SU-DHL-6 (cell line): ENCODE measurements at regions not wholly inside any gene's neighbourhood (a gene's known extent, or its start where the extent isn't known, plus 50 kb on each side); places are given as distances from the start of the nearest gene placed in this dataset.

Experiments
- H2AFZ ChIP-seq: fragments of 200-600 bp; sonication (generic); 2 replicates; pipeline ENCODE4 v1.6.1; 2014; ENCODE audit warnings: low read depth, mild to moderate bottlenecking, moderate library complexity, mixed read lengths, antibody characterized with exemption, low read length; ENCODE audit not compliant: severe bottlenecking
- H3F3A ChIP-seq: fragments of 200-600 bp; shearing (Covaris generic); 2 replicates; pipeline ENCODE4 v1.6.0; 2016; ENCODE audit warnings: antibody characterized with exemption, mild to moderate bottlenecking; ENCODE audit not compliant: insufficient read depth
- H3K27ac ChIP-seq: fragments of 200-600 bp; sonication (generic); 2 replicates; pipeline ENCODE4 v1.5.1; 2016; ENCODE audit warnings: low read depth, mild to moderate bottlenecking, low read length, moderate library complexity, mixed read lengths
- H3K27me3 ChIP-seq: fragments of 200-600 bp; sonication (generic), shearing (Covaris generic); 2 replicates; pipeline ENCODE4 v1.6.0; 2014; ENCODE audit warnings: mild to moderate bottlenecking, low read length
- H3K36me3 ChIP-seq: fragments of 200-600 bp; sonication (generic); 2 replicates; pipeline ENCODE4 v1.6.1; 2014; ENCODE audit warnings: mild to moderate bottlenecking, low read length, mixed read lengths
- H3K4me2 ChIP-seq: fragments of 300-600, 200-600 bp; shearing (Covaris generic), sonication (generic); 2 replicates; pipeline ENCODE4 v1.6.0; 2014; ENCODE audit warnings: low read length, low read depth, mild to moderate bottlenecking; ENCODE audit not compliant: poor library complexity, severe bottlenecking
- H3K4me3 ChIP-seq: fragments of 200-600 bp; sonication (generic); 2 replicates; pipeline ENCODE4 v1.5.1; 2014; ENCODE audit warnings: antibody characterized with exemption, low read length, mild to moderate bottlenecking, mixed read lengths; ENCODE audit not compliant: insufficient read depth, poor library complexity, severe bottlenecking
- H3K79me2 ChIP-seq: fragments of 200-600 bp; sonication (generic); 2 replicates; pipeline ENCODE4 v1.6.1; 2014; ENCODE audit warnings: mild to moderate bottlenecking, low read length, moderate library complexity; ENCODE audit not compliant: insufficient read depth
- H3K9ac ChIP-seq: fragments of 200-600 bp; sonication (generic); 2 replicates; pipeline ENCODE4 v1.7.0; 2014; ENCODE audit warnings: mild to moderate bottlenecking, low read length
- H3K9me2 ChIP-seq: fragments of 200-600 bp; sonication (generic); replicated peaks from 2 replicates; pipeline ENCODE4 v1.6.1; 2014; ENCODE audit warnings: low read length; ENCODE audit not compliant: insufficient read depth
- H3K9me3 ChIP-seq: fragments of 200-600 bp; sonication (generic); 2 replicates; pipeline ENCODE4 v1.6.1; 2014; ENCODE audit warnings: low read length, mixed read lengths; ENCODE audit not compliant: insufficient read depth
- H4K20me1 ChIP-seq: fragments of 200-600 bp; sonication (generic); 2 replicates; pipeline ENCODE4 v1.6.1; 2014; ENCODE audit warnings: low read depth, mild to moderate bottlenecking, antibody characterized with exemption, low read length, moderate library complexity, mixed read lengths
- EZH2phosphoT487 ChIP-seq: fragments of 200-600 bp; sonication (generic), shearing (Covaris generic); conservative IDR thresholded peaks from 2 replicates; pipeline ENCODE4 v1.6.1; 2018; ENCODE audit warnings: mild to moderate bottlenecking, antibody characterized with exemption, low read length, moderate library complexity, mixed read lengths
- TF ChIP-seq, protein P1 (sequence below): fragments of 200-600 bp; sonication (generic); IDR thresholded peaks from one replicate; pipeline ENCODE4 v1.5.1; 2017; ENCODE audit warnings: antibody characterized with exemption, mild to moderate bottlenecking, low read length, moderate library complexity; ENCODE audit not compliant: insufficient read depth, poor library complexity, severe bottlenecking

- Histone ChIP-seq H3K4me2 (no peak overlapping the region), H3K4me3 (no peak overlapping the region), H3K27me3 (no peaks in the 10 kb centered on the region), H3K9ac (no peak overlapping the region), H3K36me3 (no peaks in the 10 kb centered on the region), H3K9me3 (no peaks in the 10 kb centered on the region), H2AFZ (no peak overlapping the region), H3K9me2 (no peaks in the 10 kb centered on the region), H3K79me2 (no peaks in the 10 kb centered on the region), H4K20me1 (no peaks in the 10 kb centered on the region), H3K27ac (no peak overlapping the region), H3F3A (no peaks in the 10 kb centered on the region)
- TF ChIP-seq, protein P1, sequence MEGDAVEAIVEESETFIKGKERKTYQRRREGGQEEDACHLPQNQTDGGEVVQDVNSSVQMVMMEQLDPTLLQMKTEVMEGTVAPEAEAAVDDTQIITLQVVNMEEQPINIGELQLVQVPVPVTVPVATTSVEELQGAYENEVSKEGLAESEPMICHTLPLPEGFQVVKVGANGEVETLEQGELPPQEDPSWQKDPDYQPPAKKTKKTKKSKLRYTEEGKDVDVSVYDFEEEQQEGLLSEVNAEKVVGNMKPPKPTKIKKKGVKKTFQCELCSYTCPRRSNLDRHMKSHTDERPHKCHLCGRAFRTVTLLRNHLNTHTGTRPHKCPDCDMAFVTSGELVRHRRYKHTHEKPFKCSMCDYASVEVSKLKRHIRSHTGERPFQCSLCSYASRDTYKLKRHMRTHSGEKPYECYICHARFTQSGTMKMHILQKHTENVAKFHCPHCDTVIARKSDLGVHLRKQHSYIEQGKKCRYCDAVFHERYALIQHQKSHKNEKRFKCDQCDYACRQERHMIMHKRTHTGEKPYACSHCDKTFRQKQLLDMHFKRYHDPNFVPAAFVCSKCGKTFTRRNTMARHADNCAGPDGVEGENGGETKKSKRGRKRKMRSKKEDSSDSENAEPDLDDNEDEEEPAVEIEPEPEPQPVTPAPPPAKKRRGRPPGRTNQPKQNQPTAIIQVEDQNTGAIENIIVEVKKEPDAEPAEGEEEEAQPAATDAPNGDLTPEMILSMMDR = no peak
- TF ChIP-seq EZH2phosphoT487 = no peak
Observed at GRCh38 chr20:51893723-51894122, 91.4 kb upstream of the SALL4 start.

- H3K9ac ChIP-seq = no peak overlapping the region
- no peaks in the 10 kb centered on the region for H3F3A ChIP-seq
- H3K9me2 ChIP-seq = no peaks in the 10 kb centered on the region
- H3K79me2 ChIP-seq = no peaks in the 10 kb centered on the region
- no peaks in the 10 kb centered on the region for H4K20me1 ChIP-seq
- H3K27me3 ChIP-seq = no peaks in the 10 kb centered on the region
- H3K36me3 ChIP-seq = no peaks in the 10 kb centered on the region
- H3K9me3 ChIP-seq = no peaks in the 10 kb centered on the region
- H2AFZ ChIP-seq = no peak overlapping the region
- H3K4me3 ChIP-seq = no peak overlapping the region
- no peak overlapping the region for H3K27ac ChIP-seq
- TF ChIP-seq EZH2phosphoT487 = no peak
- TF ChIP-seq, protein P1 = no peak
- no peak overlapping the region for H3K4me2 ChIP-seq
Observed at GRCh38 chr20:51890003-51890402, 87.7 kb upstream of the SALL4 start.

GRCh38 chr20:51889466-51889865 is 87.1 kb upstream of the SALL4 start:
- Histone ChIP-seq H3K4me3 (no peak overlapping the region), H4K20me1 (no peaks in the 10 kb centered on the region), H2AFZ (no peak overlapping the region), H3K4me2 (no peak overlapping the region), H3K36me3 (no peaks in the 10 kb centered on the region), H3F3A (no peaks in the 10 kb centered on the region), H3K27ac (no peak overlapping the region), H3K9ac (no peak overlapping the region), H3K27me3 (no peaks in the 10 kb centered on the region), H3K9me2 (no peaks in the 10 kb centered on the region), H3K9me3 (no peaks in the 10 kb centered on the region), H3K79me2 (no peaks in the 10 kb centered on the region)
- TF ChIP-seq, protein P1 = no peak
- TF ChIP-seq EZH2phosphoT487 = no peak

- Histone ChIP-seq H3F3A (no peaks in the 10 kb centered on the region), H3K9me2 (no peaks in the 10 kb centered on the region), H3K9me3 (no peaks in the 10 kb centered on the region), H3K79me2 (no peaks in the 10 kb centered on the region), H3K9ac (no peak overlapping the region), H3K27me3 (no peaks in the 10 kb centered on the region), H3K4me3 (no peak overlapping the region), H4K20me1 (no peaks in the 10 kb centered on the region), H3K4me2 (no peak overlapping the region), H3K36me3 (no peaks in the 10 kb centered on the region), H2AFZ (no peak overlapping the region), H3K27ac (no peak overlapping the region)
- TF ChIP-seq, protein P1 = no peak
- TF ChIP-seq EZH2phosphoT487 = no peak
Observed at GRCh38 chr20:51888291-51888690, 86.0 kb upstream of the SALL4 start.
